ENCODE measurements at regions not wholly inside any gene's neighbourhood (a gene's known extent, or its start where the extent isn't known, plus 50 kb on each side); places are given as distances from the start of the nearest gene placed in this dataset.

DNA sequence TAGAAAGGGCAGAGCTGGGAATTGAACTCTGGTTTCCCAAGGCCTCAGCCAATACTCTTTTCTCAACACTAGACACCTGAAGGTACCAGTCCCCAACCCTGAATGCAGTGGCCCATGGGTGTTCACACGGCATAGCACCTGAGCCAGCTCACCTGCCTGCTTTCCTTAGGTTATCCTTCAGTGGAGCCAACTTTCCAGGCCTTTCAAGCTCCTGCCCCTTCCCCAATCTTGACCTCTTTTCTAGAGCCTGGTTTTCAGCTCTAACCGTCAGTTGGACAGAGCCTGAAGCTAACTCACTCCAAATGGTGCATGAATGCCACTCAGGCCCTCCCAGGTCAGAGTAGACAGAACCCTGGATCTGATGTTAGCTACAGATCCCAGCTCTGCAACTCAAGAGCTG lies 66.1 kb upstream of the ITGA11 start:
- intact Hi-C loops (cut with DNase I; ENCODE audit: low total_unique reads) (no loop called here), in situ Hi-C loops (cut with MboI; ENCODE audit: low pct_ligation_motif_present in 1 of 4, low pct_unique_long_range_greater_than_20kb in 1 of 4, low sequenced_read_pairs in 3 of 4) (no loop called here)
- 80 to 88% methylated on average over 2 of the region's 2 CpGs for WGBS, 2 donors (ENCODE audit: low coverage in 1 of 2)
- H3K36me3 ChIP-seq: no peaks in the 10 kb centered on the region
- TF ChIP-seq, protein P1, sequence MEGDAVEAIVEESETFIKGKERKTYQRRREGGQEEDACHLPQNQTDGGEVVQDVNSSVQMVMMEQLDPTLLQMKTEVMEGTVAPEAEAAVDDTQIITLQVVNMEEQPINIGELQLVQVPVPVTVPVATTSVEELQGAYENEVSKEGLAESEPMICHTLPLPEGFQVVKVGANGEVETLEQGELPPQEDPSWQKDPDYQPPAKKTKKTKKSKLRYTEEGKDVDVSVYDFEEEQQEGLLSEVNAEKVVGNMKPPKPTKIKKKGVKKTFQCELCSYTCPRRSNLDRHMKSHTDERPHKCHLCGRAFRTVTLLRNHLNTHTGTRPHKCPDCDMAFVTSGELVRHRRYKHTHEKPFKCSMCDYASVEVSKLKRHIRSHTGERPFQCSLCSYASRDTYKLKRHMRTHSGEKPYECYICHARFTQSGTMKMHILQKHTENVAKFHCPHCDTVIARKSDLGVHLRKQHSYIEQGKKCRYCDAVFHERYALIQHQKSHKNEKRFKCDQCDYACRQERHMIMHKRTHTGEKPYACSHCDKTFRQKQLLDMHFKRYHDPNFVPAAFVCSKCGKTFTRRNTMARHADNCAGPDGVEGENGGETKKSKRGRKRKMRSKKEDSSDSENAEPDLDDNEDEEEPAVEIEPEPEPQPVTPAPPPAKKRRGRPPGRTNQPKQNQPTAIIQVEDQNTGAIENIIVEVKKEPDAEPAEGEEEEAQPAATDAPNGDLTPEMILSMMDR (IDR thresholded peaks at IDR 0.05): no peak
- no peak for DNase-seq
- H3K4me3 ChIP-seq: no peak overlapping the region
- H3K27me3 ChIP-seq: no peaks in the 10 kb centered on the region
- no peaks in the 10 kb centered on the region for H3K4me1 ChIP-seq
- no peaks in the 10 kb centered on the region for H3K9me3 ChIP-seq
- H3K27ac ChIP-seq: no peak overlapping the region

DNA sequence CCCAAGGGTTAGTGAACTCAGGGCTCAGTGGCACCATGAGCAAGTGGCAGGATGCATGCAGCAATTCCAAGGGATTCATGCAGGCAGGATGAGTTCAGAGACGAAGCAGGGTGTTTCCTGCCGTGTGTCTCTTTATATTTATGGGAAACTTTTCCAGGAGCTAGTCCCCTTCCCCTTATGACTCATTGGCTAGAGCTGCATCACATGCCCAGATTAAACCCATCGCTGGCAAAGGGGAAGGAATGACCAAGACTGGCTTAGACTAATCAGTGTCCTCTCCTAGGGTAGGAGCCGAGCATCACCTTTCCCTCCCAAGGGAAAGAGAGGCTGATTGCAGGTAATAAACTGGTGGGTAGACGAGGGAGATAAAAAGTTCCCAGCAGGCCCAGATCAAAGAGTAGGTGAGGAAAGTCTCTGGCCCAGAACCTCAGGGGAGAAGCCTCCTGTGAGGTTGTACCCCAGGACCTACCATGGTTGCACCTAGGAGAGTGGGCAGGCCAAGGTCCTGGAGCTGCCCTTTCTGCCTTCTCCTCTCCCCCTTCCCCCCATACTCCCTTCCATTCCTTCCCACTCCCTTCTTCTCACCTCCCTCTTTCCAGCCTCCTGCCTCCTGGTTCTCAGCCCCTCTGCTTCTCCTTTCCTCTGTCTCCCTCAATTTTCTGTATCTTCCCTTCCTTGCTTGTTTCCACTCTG lies 67.8 kb upstream of the ITGA11 start:
- intact Hi-C loops (cut with DNase I; ENCODE audit: low total_unique reads) (no loop called here), in situ Hi-C loops (cut with MboI; ENCODE audit: low pct_ligation_motif_present in 1 of 4, low pct_unique_long_range_greater_than_20kb in 1 of 4, low sequenced_read_pairs in 3 of 4) (no loop called here)
- TF ChIP-seq, protein P1 (IDR thresholded peaks at IDR 0.05): no peak
- TF ChIP-seq POLR2A (IDR thresholded peaks at IDR 0.05) (no peak), POLR2AphosphoS5 (IDR thresholded peaks at IDR 0.05) (no peak), EP300 (IDR thresholded peaks at IDR 0.05; ENCODE audit: low read depth) (no peak)
- H3K27me3 ChIP-seq: no peaks in the 10 kb centered on the region
- DNase-seq: no peak
- no peaks in the 10 kb centered on the region for H3K9me3 ChIP-seq
- H3K4me3 ChIP-seq: no peak overlapping the region
- 64 to 81% methylated on average over 3 to 5 of the region's 5 CpGs for WGBS, 2 donors (ENCODE audit: low coverage in 1 of 2)
- H3K4me1 ChIP-seq: no peaks in the 10 kb centered on the region
- no peak overlapping the region for H3K27ac ChIP-seq
- H3K36me3 ChIP-seq: no peaks in the 10 kb centered on the region

GRCh38 chr15:68500363-68501258 lies 68.6 kb upstream of the ITGA11 start:
- no peak for TF ChIP-seq POLR2A (IDR thresholded peaks at IDR 0.05)
- TF ChIP-seq POLR2AphosphoS5 (IDR thresholded peaks at IDR 0.05): no peak
- TF ChIP-seq, protein P1 (IDR thresholded peaks at IDR 0.05): no peak
- Histone ChIP-seq H3K4me1 (no peaks in the 10 kb centered on the region), H3K36me3 (no peaks in the 10 kb centered on the region), H3K4me3 (no peak overlapping the region), H3K27ac (no peak overlapping the region), H3K9me3 (no peaks in the 10 kb centered on the region), H3K27me3 (no peaks in the 10 kb centered on the region)
- intact Hi-C loops (cut with DNase I; ENCODE audit: low total_unique reads): no loop called here
- in situ Hi-C loops (cut with MboI; ENCODE audit: low pct_ligation_motif_present in 1 of 4, low pct_unique_long_range_greater_than_20kb in 1 of 4, low sequenced_read_pairs in 3 of 4): no loop called here
- no peak for DNase-seq
- 64 to 72% methylated on average over 3 to 10 of the region's 11 CpGs for WGBS, 2 donors (ENCODE audit: low coverage in 1 of 2)

DNA sequence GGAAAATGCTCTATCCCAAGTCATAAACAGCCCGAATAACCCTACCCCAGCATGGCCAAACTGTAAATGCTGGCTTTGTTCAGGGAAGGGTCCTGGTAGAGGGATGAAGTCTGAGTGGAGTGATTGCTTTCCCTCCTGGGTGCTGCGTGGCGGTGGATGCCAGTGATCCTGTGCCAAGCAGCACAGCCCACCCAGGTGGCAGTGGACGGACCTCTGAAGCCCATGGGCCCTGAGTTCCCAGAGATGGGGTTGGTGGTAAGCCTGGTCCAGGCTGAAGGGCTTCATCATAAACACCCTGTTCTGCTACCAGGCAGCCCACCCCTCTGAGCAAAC lies 69.3 kb upstream of the ITGA11 start:
- Histone ChIP-seq H3K27me3 (no peaks in the 10 kb centered on the region), H3K4me3 (no peak overlapping the region), H3K36me3 (no peaks in the 10 kb centered on the region), H3K9me3 (no peaks in the 10 kb centered on the region), H3K4me1 (no peaks in the 10 kb centered on the region), H3K27ac (no peak overlapping the region)
- 87% methylated on average over 4 of the region's 4 CpGs; no CpG with 5 or more reads in 1 of the 2 donors for WGBS, 2 donors (ENCODE audit: low coverage in 1 of 2)
- intact Hi-C loops (cut with DNase I; ENCODE audit: low total_unique reads) (no loop called here), in situ Hi-C loops (cut with MboI; ENCODE audit: low pct_ligation_motif_present in 1 of 4, low pct_unique_long_range_greater_than_20kb in 1 of 4, low sequenced_read_pairs in 3 of 4) (no loop called here)
- DNase-seq: no peak
- TF ChIP-seq EP300 (IDR thresholded peaks at IDR 0.05; ENCODE audit: low read depth) (no peak), POLR2AphosphoS5 (IDR thresholded peaks at IDR 0.05) (no peak), POLR2A (IDR thresholded peaks at IDR 0.05) (no peak)
- TF ChIP-seq, protein P1 (IDR thresholded peaks at IDR 0.05): no peak
